ENCODE measurements at regions not wholly inside any gene's neighbourhood (a gene's known extent, or its start where the extent isn't known, plus 50 kb on each side); places are given as distances from the start of the nearest gene placed in this dataset.

DNA sequence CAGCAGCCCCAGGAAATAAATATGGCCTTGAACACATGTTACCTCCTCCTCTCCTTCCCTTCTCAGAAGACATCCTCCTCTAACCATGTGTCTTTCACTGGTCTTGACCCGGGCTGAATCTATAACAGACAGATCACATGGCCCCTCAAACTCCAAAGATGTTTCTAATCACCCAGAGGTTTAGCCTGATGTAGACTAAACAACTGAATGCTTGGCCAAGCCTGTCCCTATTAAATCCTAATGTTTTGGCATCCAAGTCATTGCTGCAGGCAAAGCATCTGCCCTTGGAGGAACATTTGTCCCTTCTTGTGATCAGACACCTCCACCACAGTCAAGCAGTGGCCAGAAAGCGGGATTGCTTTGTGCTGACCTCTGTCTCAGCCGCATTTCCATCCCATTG is 65.5 kb downstream of the ANKRD60 start:
- no peaks in the 10 kb centered on the region for H3K9me3 Mint-ChIP-seq (ENCODE audit: unreplicated experiment)
- BruUV-seq (replicated peaks), result no TSS peak
- ChIA-PET CTCF (no interaction called here), POLR2A (no interaction called here)
- Histone ChIP-seq H3K4me3 (ENCODE audit: low read depth, low read length) (no peak overlapping the region), H3K36me3 (ENCODE audit: control insufficient read depth, insufficient read depth, low read length) (no peaks in the 10 kb centered on the region), H3K4me1 (no peaks in the 10 kb centered on the region), H3K9me3 (no peaks in the 10 kb centered on the region), H3K27me3 (replicated peaks; ENCODE audit: control insufficient read depth, insufficient read depth, low read length) (no peaks in the 10 kb centered on the region; the same call in 1 of the 2 replicates)
- peaks cover 31% of the 10 kb centered on the region for H3K27me3 Mint-ChIP-seq (ENCODE audit: insufficient read depth, unreplicated experiment)
- no peak for DNase-seq
- intact Hi-C loops (cut with micrococcal nuclease; ENCODE audit: unreplicated experiment), result no loop called here
- no peak overlapping the region for H3K27ac Mint-ChIP-seq (ENCODE audit: unreplicated experiment)
- H3K4me1 Mint-ChIP-seq (ENCODE audit: low read depth, unreplicated experiment), result no peaks in the 10 kb centered on the region
- H3K4me3 Mint-ChIP-seq (ENCODE audit: unreplicated experiment), result no peak overlapping the region
- TF ChIP-seq CTCF (IDR thresholded peaks at IDR 0.05; ENCODE audit: insufficient read depth in 1 of 2, low read depth in 1 of 2, low read length in 1 of 2, severe bottlenecking in 1 of 2, unreplicated experiment in 1 of 2), result no peak
- H3K36me3 Mint-ChIP-seq (ENCODE audit: insufficient read depth, unreplicated experiment), result no peaks in the 10 kb centered on the region

DNA sequence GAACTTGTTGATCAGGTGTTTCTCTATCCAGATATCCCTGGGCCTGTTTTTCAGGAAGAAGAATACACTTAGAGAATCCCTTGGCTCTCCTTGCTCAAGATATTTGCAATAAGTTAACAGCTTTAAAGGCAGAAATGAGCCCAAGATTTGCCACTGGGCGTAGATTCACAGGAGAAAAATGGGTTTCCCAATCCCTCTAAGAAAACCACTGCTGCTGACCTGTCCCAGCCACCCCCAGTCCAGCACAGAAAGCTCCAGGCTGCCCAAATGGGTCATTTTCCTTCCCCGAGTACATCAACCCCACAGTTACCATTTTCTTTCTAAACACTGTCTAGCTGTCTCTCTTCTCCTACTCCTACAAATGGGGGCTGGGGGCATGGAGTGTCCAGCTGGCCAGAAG is 67.3 kb downstream of the ANKRD60 start:
- H3K27me3 ChIP-seq (replicated peaks; ENCODE audit: control insufficient read depth, insufficient read depth, low read length), result peaks cover 1% of the 10 kb centered on the region; the same call in 1 of the 2 replicates
- TF ChIP-seq CTCF (IDR thresholded peaks at IDR 0.05; ENCODE audit: insufficient read depth in 1 of 2, low read depth in 1 of 2, low read length in 1 of 2, severe bottlenecking in 1 of 2, unreplicated experiment in 1 of 2), result no peak
- ChIA-PET POLR2A (no interaction called here), CTCF (no interaction called here)
- H3K4me1 Mint-ChIP-seq (ENCODE audit: low read depth, unreplicated experiment), result no peaks in the 10 kb centered on the region
- H3K36me3 Mint-ChIP-seq (ENCODE audit: insufficient read depth, unreplicated experiment), result no peaks in the 10 kb centered on the region
- H3K27me3 Mint-ChIP-seq (ENCODE audit: insufficient read depth, unreplicated experiment), result peaks cover 37% of the 10 kb centered on the region
- no TSS peak for BruUV-seq (replicated peaks)
- H3K27ac Mint-ChIP-seq (ENCODE audit: unreplicated experiment), result no peak overlapping the region
- H3K9me3 Mint-ChIP-seq (ENCODE audit: unreplicated experiment), result no peaks in the 10 kb centered on the region
- intact Hi-C loops (cut with micrococcal nuclease; ENCODE audit: unreplicated experiment), result no loop called here
- no peak overlapping the region for H3K4me3 ChIP-seq (ENCODE audit: low read depth, low read length)
- no peak for DNase-seq
- H3K4me1 ChIP-seq, result no peaks in the 10 kb centered on the region
- no peaks in the 10 kb centered on the region for H3K9me3 ChIP-seq
- no peak overlapping the region for H3K4me3 Mint-ChIP-seq (ENCODE audit: unreplicated experiment)
- no peaks in the 10 kb centered on the region for H3K36me3 ChIP-seq (ENCODE audit: control insufficient read depth, insufficient read depth, low read length)

- ChIA-PET CTCF (no interaction called here), POLR2A (no interaction called here)
- no peaks in the 10 kb centered on the region for H3K36me3 Mint-ChIP-seq (ENCODE audit: insufficient read depth, unreplicated experiment)
- Histone ChIP-seq H3K4me1 (no peaks in the 10 kb centered on the region), H3K36me3 (ENCODE audit: control insufficient read depth, insufficient read depth, low read length) (no peaks in the 10 kb centered on the region), H3K9me3 (no peaks in the 10 kb centered on the region), H3K27me3 (replicated peaks; ENCODE audit: control insufficient read depth, insufficient read depth, low read length) (peaks cover 1% of the 10 kb centered on the region; the same call in 1 of the 2 replicates), H3K4me3 (ENCODE audit: low read depth, low read length) (no peak overlapping the region)
- H3K4me1 Mint-ChIP-seq (ENCODE audit: low read depth, unreplicated experiment), result no peaks in the 10 kb centered on the region
- H3K4me3 Mint-ChIP-seq (ENCODE audit: unreplicated experiment), result no peak overlapping the region
- intact Hi-C loops (cut with micrococcal nuclease; ENCODE audit: unreplicated experiment), result no loop called here
- no peak for TF ChIP-seq CTCF (IDR thresholded peaks at IDR 0.05; ENCODE audit: insufficient read depth in 1 of 2, low read depth in 1 of 2, low read length in 1 of 2, severe bottlenecking in 1 of 2, unreplicated experiment in 1 of 2)
- H3K27me3 Mint-ChIP-seq (ENCODE audit: insufficient read depth, unreplicated experiment), result peaks cover 41% of the 10 kb centered on the region
- H3K9me3 Mint-ChIP-seq (ENCODE audit: unreplicated experiment), result no peaks in the 10 kb centered on the region
- no peak overlapping the region for H3K27ac Mint-ChIP-seq (ENCODE audit: unreplicated experiment)
- BruUV-seq (replicated peaks), result no TSS peak
- no peak for DNase-seq
Observed at GRCh38 chr20:58160451-58161061, 67.9 kb downstream of the ANKRD60 start.
